HG02571 (cell line): ENCODE measurements at regions not wholly inside any gene's neighbourhood (a gene's known extent, or its start where the extent isn't known, plus 50 kb on each side); places are given as distances from the start of the nearest gene placed in this dataset.
"Not testable (repeated sequence)": the region's sequence is repeated elsewhere in the genome, so short reads cannot be mapped to it uniquely, and the experiment has no call there.

Source experiments
- ATAC-seq: cut with Tn5 transposase; IDR thresholded peaks from one replicate; pipeline ENCODE4 v1.9.1; 2021; ENCODE audit warnings: mild to moderate bottlenecking, moderate library complexity; ENCODE audit not compliant: unreplicated experiment

DNA sequence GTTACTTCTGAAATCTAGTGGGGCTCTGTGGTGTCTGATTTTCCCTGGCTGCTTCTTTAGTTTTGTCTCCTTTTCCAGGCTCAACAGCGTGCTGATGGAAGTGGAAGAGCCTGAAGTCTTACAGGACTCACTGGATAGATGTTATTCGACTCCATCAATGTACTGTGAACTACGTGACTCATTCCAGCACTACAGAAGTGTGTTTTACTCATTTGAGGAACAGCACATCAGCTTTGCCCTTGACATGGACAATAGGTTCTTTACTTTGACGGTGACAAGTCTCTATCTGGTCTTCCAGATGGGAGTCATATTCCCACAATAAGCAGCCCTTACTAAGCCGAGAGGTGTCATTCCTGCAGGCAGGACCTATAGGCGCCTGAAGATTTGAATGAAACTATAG is 51.1 kb downstream of the NBPF8 start:
- ATAC-seq, result not testable (repeated sequence)

DNA sequence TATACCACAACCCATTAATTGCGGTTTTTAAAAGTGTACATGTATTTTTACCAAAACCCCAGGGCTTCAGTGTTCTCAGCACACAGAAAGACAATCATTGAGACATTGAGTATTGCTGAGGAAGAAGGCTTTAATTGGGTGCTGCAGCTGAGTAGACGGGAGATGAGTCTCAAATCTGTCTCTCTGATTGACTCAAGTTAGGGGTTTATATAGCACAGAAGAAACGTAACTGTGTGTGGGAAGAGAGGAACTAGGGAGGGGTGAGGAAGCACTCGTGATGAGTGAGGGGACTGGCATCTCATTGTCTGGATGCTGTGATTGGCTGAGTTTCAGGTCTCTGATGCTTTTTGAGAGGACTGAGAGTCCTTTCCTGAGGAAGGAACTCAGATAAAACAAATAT is 62.8 kb downstream of the NBPF8 start:
- ATAC-seq, result not testable (repeated sequence)

DNA sequence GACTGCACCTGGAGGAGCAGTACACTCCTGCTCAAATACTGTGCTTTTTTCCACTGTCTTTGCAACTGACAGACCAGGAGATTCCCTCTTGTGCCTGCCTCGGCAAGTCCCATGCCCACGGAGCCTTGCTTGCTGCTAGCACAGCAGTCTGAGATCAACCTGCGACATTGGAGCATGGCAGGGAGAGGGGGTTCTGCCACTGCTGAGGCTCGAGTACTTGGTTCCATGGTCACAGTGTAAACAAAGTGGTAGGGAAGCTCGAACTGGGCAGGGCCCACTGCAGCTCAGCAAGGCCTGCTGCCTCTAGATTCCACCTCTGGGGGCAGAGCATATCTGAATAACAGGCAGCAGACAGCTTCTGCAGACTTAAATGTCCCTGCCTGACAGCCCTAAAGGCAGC is 63.6 kb downstream of the NBPF8 start:
- not testable (repeated sequence) for ATAC-seq

- not testable (repeated sequence) for ATAC-seq
Measured at GRCh38 chr1:120487542-120487941, 72.7 kb downstream of the NBPF8 start.

GRCh38 chr1:120489217-120489616 is 74.4 kb downstream of the NBPF8 start:
- not testable (repeated sequence) for ATAC-seq

- ATAC-seq, result not testable (repeated sequence)
Measured at GRCh38 chr1:120497145-120497544, 82.3 kb downstream of the NBPF8 start.

DNA sequence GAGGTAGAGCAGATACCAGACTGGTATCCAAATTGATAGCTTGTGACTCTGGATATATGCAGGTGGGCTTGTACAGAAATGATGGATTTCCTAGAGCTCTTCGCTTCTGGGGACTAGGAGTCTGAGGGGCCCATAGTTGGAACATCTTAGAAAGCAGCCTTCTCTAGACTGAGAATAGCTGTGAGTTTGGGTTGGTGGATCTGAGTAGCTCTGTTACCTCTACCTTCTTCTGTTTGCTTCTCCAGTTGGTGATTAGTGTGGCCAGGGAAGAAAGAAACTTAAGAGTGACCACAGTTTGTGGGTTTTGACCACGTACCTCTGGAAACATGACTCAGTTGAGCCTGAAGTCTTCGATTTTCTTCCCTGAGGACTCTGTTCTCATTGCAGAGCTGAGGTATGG is 88.4 kb downstream of the NBPF8 start:
- ATAC-seq, result not testable (repeated sequence)

- not testable (repeated sequence) for ATAC-seq
Measured at GRCh38 chr1:120506352-120506751, 91.5 kb downstream of the NBPF8 start.

DNA sequence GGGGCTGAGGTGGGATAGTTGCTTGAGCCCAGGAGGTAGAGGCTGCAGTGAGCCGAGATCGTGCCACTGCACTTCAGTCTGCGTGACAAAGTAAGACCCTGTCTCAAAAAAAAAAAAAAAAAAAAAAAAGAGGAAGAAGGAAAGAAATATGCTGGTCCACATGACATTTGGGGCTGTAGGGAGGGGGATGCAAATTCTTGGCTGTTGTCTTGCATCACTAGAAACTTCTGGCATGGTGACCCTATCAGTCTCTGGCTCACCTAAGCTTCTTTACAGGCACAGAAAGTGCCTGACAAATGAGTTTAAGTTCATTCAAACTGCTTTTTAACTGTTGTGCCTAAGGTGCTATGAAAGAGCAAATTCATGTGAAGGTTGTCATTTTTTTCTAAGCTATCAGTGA is 93.5 kb downstream of the NBPF8 start:
- ATAC-seq, result not testable (repeated sequence)

DNA sequence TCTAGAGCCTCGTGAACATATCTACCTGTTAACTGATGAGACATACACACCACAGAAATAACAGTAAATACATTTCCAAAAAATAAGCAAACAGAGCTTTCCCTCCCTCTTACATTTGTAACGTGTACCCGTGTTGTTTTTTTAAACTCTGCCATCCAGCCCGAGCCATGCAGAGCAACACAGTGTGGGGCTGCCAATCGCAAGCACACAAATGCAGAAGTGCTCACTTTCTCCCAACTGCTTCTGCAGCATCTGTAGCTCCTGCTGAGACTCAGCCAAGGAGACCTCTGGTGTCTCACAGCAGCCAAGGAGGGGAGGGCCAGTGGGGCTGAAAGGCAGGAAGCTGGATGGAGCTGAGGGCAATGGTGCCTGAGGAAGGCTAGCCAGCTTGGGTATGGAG is 94.4 kb downstream of the NBPF8 start:
- ATAC-seq, result not testable (repeated sequence)

DNA sequence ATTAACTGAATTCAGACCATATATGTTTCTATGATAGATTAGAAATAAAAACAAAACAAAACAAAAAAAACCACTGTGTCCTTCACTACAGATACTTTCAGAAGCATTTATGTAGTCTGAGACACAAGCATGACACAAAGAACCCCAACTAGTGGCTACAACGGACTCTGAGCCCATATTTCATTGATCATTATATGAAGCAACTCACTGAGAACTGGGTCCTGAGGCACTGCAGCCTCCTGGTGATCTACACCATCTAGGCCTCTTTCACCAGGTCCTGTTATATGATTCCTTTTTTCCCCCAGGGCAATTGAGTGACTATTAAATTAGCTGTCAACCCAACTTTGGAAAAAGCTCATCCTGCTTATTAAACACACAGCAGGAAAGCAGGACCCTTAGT is 98.3 kb downstream of the NBPF8 start:
- ATAC-seq, result not testable (repeated sequence)

DNA sequence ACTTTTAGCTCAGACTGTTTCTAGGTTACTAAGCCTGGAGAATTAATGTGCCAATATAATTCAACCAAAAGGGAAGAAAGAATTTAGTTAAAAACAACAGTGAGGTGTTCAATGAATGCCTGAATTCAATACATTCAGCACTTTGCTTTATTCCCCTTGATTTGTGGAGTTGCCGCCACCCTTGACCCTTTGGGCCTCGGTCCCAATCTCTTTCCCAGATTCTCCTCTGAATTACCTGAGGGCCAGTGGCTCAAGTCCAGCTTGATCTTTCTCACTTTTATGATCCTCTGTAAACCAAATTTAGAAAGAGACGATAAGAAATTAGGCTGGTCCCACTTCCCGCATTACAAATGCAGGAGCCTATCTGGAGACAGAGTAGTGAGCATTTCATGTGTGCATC is 98.7 kb downstream of the NBPF8 start:
- not testable (repeated sequence) for ATAC-seq

DNA sequence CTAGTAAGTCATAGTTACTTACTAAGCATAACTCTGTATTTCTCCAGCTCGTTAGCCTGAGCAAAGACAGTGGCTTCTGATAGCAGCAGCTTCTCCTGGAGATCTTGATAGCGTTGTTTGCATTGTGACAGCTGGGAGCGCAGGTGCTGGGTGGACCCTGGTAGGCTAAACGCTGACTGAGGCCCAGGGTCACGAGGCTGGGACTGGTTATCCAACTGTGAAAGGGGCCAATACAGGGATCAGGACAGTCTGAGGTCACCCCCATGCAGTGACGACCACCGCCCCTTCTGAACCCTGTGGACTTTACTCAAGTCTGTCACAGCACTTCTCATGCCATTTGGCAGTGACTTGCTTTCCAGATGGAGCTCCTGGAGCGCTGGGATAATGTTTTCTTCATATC is 104.4 kb downstream of the NBPF8 start:
- not testable (repeated sequence) for ATAC-seq

DNA sequence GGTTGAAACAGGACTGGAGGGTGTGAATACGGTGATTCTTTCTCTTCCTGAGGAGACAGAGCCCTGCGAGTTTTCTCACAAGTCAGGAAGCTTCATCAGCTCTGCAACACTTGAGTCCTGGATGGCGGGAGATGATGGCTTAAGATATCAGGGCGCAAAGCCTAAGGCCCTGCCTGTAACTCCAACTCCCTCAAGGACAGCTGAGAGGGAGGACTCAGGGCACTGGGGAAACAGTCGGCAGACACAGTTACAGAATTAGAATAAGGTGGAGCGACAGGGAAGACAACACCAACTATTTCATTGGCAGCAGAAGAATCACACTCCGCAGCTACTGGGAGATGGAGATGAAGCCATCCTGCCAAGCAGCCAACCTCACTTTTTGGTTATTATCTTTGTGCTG is 109.6 kb downstream of the NBPF8 start:
- ATAC-seq, result not testable (repeated sequence)

DNA sequence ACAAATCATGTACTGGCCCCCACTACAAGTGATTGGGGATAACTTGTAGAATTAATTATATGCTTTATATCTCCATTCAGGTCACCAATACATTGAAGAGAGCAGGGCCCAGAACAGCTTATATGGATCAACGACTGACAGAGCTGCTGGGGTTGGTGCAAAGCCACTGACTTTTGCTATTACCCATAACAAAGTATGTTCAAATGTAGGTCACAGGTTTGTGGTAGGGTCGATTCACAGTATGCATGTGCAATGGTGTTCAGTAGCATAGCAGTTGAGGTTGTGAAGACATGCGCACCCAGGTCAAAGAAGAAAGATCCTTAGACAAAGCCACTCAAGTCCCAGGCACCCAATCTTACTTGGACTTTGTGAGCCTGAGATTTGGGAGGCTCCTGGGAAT is 110.6 kb downstream of the NBPF8 start:
- not testable (repeated sequence) for ATAC-seq

DNA sequence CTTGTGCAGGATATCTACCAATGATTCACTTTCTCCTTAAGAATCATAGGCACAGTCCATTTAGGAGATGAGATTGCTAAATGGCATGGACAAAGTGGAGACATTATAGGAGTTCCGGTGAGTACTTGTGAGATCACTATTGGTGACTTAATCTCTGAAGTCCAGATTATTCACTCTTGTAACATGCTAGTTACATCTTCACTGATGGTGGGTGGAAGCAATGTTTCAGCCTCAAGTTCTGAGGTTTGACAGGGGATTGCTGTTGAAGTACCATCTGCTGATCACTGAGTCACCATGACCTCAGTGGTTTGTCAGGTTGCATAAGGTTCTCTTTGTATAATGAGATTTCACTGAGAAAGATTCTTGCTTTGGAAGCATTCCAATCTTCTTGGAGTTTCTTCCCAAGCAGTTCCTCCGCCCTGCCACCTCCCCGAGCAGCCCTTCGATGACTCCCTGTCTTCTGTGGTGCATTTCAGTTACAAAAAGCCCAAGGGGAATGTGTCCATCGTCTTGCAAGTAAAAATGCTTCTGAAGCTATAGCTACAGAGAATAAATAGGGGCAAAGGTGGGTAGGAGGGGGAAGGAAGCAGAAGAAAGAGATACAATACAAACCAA is 114.7 kb downstream of the NBPF8 start:
- ATAC-seq, result not testable (repeated sequence)

- ATAC-seq, result not testable (repeated sequence)
Measured at GRCh38 chr1:120531455-120531854, 116.6 kb downstream of the NBPF8 start.

- ATAC-seq, result not testable (repeated sequence)
Measured at GRCh38 chr1:120534361-120535047, 119.7 kb downstream of the NBPF8 start.

- not testable (repeated sequence) for ATAC-seq
Measured at GRCh38 chr1:120535052-120535451, 120.2 kb downstream of the NBPF8 start.

DNA sequence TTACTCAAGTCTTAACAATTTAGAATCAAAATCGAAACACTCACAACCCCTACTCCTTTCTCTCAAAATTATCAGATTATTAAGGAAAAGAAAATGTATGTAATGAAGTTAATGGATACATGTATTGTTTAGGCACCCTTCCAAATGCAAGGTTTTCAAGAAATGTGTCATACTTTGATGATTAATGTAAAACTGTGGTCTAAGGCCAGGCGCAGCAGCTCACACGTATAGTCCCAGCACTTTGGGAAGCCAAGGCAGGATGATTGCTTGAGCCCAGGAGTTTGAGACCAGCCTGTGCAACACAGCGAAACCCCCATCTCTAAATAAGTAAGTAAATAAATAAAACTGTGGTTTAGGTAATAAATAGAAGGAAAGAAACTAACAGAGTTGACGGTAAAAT is 126.6 kb downstream of the NBPF8 start:
- ATAC-seq, result not testable (repeated sequence)

DNA sequence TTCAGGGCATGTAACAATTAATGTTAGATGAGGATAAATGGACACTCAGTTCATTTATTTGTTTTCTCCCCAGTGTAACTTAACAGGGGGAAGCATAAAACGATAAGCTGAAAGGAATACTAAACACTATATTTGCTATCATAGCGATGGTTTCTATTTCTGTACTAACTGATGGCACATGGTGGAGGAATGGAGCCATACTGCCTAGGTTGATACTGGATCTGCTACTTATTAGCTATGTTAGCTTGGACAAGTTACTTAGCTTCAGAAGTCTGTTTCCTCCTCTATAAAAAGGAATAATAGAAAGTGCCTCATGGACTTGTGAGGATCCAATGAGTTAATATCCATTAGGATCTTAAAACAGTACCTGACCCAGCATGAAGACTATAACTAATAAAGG is 127.5 kb downstream of the NBPF8 start:
- ATAC-seq, result not testable (repeated sequence)

DNA sequence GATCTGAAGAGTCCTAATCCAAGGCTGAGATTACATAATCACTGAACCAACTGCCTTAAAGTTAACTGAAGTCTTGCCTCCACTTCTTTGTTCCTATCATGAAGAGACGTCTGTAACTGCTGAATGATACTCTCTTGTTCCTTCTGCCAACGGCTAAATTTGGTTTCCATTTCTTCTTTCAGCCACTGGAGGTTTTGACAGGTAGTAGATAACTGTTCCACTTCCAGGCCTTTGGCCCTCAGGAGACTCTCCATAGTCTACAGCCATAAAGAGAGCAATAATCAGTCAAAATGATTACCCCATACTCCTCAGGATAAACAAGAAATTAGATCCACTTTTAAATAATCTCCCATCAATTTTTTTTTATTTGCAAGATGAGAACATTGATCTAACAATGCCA is 128.1 kb downstream of the NBPF8 start:
- ATAC-seq, result not testable (repeated sequence)
